ENCODE measurements at regions not wholly inside any gene's neighbourhood (a gene's known extent, or its start where the extent isn't known, plus 50 kb on each side); places are given as distances from the start of the nearest gene placed in this dataset.
A peak's percentile ranks its signal among the peaks of the same experiment; 100 is the strongest.

DNA sequence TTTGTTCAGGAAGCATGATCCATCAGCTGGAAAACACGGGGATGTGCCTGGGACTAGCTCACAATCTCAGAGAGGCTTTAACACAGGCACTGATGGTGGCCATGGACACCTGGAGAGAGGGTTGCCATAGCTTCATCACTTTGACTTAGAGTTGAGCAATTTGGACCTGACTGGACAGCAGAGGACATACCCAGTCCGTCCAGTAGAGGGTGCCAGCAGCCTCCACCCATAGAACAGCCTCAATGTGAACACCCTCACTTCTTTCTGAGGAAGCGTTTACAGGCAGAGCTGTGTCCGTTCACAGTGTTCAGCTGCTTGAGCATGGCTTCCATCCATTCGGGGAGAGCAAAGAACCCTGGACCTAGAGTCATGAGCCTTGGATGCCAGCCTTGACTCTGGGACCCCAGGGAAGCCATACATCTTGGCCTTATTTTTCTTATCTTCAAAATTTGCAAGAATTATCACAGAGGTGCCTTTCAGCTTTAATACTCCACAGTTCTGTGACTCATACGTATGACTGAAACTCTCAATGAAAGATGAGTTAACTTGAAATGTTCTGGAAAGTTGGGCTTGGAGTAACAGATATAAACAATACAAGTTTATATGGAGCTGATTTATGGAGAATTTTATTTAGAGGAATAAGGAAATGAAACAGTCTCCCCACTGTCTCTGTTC, 302.9 kb upstream of the PODXL start:
- TF ChIP-seq, protein P1, sequence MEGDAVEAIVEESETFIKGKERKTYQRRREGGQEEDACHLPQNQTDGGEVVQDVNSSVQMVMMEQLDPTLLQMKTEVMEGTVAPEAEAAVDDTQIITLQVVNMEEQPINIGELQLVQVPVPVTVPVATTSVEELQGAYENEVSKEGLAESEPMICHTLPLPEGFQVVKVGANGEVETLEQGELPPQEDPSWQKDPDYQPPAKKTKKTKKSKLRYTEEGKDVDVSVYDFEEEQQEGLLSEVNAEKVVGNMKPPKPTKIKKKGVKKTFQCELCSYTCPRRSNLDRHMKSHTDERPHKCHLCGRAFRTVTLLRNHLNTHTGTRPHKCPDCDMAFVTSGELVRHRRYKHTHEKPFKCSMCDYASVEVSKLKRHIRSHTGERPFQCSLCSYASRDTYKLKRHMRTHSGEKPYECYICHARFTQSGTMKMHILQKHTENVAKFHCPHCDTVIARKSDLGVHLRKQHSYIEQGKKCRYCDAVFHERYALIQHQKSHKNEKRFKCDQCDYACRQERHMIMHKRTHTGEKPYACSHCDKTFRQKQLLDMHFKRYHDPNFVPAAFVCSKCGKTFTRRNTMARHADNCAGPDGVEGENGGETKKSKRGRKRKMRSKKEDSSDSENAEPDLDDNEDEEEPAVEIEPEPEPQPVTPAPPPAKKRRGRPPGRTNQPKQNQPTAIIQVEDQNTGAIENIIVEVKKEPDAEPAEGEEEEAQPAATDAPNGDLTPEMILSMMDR (conservative IDR thresholded peaks at IDR 0.05; ENCODE audit: control insufficient read depth, insufficient read depth, low read depth, low read length): peak; percentile 94
- peak; percentile 60 for DNase-seq (ENCODE audit: low read depth)
- H3K4me3 ChIP-seq (ENCODE audit: control insufficient read depth, low read depth, low read length): no peak overlapping the region

DNA sequence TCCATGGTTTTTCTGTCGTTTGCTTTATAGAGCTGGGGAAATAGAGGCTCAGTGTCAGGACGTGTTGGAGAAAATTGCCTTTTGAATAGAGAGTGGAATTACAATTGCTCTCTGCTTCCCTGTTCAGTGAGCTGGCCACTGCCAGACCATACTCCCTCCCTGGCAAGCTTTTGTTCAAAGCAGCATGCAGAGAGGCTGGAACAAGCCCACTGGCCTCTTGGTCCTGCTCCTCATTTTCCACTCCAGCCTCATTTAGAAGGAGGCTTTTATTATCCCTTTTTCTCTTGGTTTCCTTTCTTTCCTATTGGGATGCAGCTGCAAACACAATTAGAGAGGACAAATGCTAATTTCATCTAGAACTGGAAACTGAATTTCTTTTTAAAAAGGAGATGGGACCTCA, 302.2 kb upstream of the PODXL start:
- DNase-seq (ENCODE audit: low read depth): no peak
- H3K4me3 ChIP-seq (ENCODE audit: control insufficient read depth, low read depth, low read length): no peak overlapping the region
- TF ChIP-seq, protein P1 (conservative IDR thresholded peaks at IDR 0.05; ENCODE audit: control insufficient read depth, insufficient read depth, low read depth, low read length): no peak

DNA sequence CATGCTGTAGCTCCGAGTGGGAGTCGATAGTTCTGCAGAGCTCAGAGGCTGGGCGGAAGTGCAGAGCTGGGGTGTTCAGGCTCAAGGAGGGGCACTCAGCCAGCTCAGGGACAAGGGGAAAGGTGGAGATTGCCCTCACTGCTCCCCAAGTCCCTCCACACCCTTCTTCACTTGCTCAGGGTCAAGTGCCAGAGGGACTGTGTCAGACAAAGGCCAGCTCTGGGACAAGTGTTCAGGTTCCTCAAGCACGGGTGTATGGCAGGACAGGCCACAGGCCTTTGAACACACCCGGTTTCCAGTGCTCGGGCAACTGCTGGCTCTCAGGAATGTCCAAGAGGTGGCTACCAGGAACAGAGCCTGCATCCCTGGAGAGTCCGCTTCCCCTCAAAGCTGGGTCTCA, 293.0 kb upstream of the PODXL start:
- DNase-seq (ENCODE audit: low read depth): no peak
- TF ChIP-seq, protein P1 (conservative IDR thresholded peaks at IDR 0.05; ENCODE audit: control insufficient read depth, insufficient read depth, low read depth, low read length): no peak
- no peak overlapping the region for H3K4me3 ChIP-seq (ENCODE audit: control insufficient read depth, low read depth, low read length)

DNA sequence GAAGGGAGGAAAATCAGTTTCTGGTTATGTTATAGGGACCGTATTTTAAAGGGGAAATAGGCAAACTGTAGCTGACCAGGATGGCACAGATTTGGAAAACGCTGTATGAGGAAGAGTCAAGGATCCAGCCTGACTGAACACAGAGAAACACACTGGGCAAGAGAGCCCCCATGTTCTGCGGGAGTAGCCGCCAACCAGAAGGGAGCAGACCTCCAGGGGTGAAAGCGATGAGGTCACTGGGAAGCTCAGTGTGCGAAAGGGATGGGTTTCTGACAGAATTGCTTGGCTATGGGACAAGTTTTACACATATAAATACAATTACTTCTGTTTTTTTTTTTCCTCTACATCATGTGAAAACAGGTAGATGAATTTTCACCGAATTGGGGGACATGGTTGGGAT, 291.6 kb upstream of the PODXL start:
- H3K4me3 ChIP-seq (ENCODE audit: control insufficient read depth, low read depth, low read length): no peak overlapping the region
- no peak for DNase-seq (ENCODE audit: low read depth)
- TF ChIP-seq, protein P1 (conservative IDR thresholded peaks at IDR 0.05; ENCODE audit: control insufficient read depth, insufficient read depth, low read depth, low read length): no peak

DNA sequence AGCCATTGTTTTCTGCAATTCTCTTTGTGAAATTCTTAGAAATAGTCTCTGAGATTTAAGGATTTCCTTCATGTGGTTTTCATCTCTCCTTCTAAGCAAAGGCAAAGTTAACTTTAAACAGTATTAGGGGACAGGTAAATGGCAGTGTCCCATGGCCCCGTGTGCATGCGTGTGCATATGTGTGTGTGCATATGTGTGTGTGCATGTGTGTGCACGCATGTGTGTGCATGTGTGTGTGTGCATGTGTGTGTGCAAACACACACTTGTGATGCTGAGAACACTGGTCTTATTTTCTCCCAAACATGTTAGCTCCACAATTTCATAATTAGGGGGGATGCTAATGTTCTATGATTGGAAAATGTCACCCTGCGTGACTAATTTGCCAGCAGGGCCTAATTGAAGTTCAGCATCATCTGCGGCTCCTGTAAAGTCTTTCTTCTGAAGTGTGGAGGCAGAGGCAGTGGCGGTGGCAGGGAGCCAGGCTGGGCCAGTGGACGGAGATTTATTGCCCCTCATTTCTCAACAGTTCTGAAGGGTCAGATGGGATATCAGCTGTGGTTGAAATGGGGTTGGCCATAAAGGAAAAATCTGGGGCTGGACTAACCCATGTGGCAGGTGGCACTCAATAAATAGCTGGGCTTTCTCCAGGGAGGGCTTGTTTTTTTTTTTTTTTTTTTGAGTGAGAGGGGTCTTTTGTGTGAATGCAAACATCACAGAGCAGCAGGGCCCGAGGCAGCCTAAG, 289.3 kb upstream of the PODXL start:
- DNase-seq (ENCODE audit: low read depth): no peak
- no peak overlapping the region for H3K4me3 ChIP-seq (ENCODE audit: control insufficient read depth, low read depth, low read length)
- TF ChIP-seq, protein P1 (conservative IDR thresholded peaks at IDR 0.05; ENCODE audit: control insufficient read depth, insufficient read depth, low read depth, low read length): no peak

DNA sequence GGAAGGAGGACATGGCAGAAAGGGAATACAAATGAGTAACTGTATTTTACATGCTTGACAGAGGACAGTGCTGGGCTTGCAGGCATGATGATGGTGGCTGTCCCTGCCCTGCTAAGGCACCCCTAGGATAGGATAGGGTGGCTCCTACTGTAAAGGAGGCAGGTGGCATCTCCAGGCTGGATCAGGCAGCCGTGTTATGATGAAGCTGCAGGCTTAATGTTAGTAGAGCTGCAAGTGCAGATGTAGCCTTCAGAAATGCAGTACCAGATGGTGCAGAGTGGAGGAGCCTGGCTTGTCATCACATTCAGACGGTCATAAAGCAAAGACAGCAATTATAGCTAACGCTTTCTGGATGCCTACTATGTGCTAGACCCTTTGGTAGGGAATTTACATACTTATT, 287.9 kb upstream of the PODXL start:
- TF ChIP-seq, protein P1 (conservative IDR thresholded peaks at IDR 0.05; ENCODE audit: control insufficient read depth, insufficient read depth, low read depth, low read length): no peak
- no peak for DNase-seq (ENCODE audit: low read depth)

More for the DNA sequence above, 287.9 kb upstream of the PODXL start:
- no peak overlapping the region for H3K4me3 ChIP-seq (ENCODE audit: control insufficient read depth, low read depth, low read length)

All from fibroblast of mammary gland (primary cell).